Limb (tissue), 2 donors: ENCODE measurements at regions not wholly inside any gene's neighbourhood (a gene's known extent, or its start where the extent isn't known, plus 50 kb on each side); places are given as distances from the start of the nearest gene placed in this dataset.

ENCODE experiments used
- DNase-seq, 2 donors: peaks; one replicate each; pipeline ENCODE4 v3.0.0-alpha.2; 2016; ENCODE audit errors: extremely low spot score in 2 of 2

DNA sequence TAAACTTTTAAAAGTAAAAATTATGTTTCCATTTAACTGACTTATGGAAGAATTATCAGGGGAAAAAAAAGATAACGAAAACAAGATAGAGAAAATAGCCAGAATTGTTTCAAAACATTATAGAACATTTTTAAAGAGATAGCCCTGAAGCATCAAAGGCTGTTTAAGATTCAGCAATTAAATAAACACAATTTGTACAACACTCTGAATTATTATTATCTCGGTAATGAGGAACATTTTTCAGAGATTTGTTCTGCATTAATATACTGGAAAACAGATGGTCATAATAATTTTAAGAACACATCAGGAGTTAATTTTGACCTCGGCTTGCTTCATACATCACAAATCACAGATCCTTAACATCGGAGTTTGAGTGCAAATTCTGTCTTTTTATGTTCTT is 643.8 kb downstream of the SORCS1 start:
- no peak for DNase-seq

GRCh38 chr10:106519376-106520030 is 645.0 kb downstream of the SORCS1 start:
- no peak for DNase-seq

GRCh38 chr10:106515206-106515790 is 649.2 kb downstream of the SORCS1 start:
- no peak for DNase-seq

- DNase-seq, result no peak
These were observed 651.1 kb downstream of the SORCS1 start for GRCh38 chr10:106513352-106513771.

DNA sequence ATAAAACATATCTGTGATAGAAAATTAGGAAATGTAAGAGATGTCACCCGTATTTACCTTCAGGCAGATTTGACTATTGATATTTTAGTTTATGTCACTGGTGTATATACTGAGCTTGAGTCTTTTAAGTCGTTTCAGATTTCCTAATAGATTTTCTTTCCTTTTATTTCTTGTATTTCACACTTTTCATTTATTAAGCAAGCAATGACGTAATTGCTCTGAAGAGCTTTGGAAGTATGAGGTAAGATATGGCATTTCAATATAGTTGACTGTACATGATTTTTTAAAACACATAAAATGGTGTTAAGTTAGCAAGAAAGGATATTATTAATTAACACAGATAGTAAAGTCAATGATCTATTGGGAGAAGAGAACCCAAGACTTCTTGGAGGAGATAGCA is 652.6 kb downstream of the SORCS1 start:
- no peak for DNase-seq

DNA sequence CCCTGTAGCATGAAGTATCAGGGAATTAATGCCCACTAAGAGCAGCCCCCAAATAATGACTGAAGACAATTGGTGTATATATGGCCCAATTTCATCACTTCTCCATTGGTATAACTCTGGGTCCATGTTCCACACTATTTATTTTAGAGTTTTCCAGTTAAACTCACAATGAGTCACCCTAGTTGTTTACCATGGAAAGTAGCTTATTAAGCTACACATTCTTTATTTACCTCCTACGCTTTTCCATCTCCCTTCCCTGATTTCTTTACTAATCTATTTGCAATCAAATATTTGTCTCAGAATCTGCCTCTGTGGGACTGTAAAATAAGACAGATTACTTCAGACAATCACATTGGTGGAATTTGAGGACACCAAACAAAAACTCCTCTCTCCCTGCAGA is 655.6 kb downstream of the SORCS1 start:
- no peak for DNase-seq

- DNase-seq, result no peak
These were observed 657.8 kb downstream of the SORCS1 start for GRCh38 chr10:106506526-106507283.

DNA sequence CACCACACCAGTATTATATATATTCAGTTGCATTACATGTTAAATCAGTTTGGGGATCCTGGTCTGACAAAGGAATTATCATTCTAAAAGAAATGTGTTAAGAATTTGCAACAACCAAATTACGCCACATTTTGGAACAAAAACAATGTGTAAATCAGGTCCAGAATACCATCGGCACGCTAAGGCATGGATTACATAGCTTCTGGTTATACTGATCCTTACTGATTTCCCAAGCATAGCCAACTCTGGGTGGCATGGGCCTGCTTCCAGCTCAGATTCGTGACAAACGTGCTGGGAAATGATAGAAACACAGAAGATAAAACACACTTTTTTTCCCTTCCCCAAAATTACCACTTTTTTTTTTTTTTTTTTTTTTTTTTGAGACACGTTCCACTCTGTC is 660.0 kb downstream of the SORCS1 start:
- DNase-seq, result no peak

- DNase-seq, result peak in 1 of 2 donors; percentile 13
These were observed 661.9 kb downstream of the SORCS1 start for GRCh38 chr10:106502641-106503040.

- DNase-seq, result no peak
These were observed 663.5 kb downstream of the SORCS1 start for GRCh38 chr10:106500925-106501525.

DNA sequence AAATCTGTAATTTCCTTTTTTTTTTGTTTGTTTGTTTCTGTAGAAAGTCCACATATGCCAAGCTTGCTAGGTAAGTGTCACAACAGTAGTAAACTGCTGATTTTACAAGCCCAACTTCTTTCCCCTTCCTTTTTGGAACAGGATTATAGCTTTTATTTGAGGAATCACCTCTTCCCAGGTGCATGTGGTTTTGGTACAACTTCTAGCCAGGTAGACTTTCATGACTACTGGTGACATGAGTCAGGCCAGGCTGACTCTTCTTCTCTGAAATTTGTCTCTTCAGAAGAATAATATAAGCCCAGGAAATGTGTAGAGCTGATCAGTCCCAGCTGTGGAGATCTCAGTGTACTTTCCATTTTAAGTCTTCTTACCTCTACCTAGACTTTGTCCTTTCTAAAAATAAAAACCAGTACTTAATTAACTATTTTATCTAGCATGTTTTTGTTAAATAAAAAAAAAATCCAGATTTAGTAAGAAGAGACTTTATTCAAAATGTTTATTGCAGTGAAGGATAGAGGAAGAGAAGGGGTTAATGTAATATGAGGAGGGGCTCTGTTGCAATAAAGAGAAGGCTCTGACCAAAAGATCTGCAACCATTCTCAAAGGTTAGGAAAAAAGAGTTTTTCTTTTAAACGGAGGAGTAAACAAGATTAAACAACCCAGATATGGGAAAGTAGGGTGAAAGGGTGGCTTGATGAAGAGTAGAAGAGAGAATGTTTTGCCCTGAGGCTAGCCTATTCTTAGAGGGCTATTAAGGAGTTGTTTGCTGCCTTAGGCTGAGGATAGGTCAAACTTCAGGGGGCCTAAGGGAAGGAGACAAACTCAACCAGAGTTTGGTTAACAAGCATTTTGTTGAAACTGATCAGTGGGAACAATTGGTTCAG is 664.2 kb downstream of the SORCS1 start:
- no peak for DNase-seq

DNA sequence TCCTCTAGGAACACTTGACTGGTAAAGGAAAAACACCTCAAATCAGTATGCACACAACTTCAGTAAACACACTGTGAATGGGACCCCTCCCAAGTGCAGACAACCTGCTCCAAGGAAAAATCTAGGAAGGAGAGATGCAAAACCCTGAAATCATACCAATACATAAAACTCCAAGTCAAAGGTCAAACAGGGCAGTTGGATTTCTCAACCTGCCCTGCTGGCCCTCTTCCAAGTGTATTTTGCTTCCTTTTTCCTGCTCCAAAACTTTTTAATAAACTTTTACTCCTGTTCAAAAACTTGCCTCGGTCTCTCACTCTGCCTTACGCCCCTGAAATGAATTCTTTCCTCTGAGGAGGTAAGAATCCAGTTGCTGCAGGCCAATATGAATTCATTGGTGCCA is 665.1 kb downstream of the SORCS1 start:
- DNase-seq, result no peak

DNA sequence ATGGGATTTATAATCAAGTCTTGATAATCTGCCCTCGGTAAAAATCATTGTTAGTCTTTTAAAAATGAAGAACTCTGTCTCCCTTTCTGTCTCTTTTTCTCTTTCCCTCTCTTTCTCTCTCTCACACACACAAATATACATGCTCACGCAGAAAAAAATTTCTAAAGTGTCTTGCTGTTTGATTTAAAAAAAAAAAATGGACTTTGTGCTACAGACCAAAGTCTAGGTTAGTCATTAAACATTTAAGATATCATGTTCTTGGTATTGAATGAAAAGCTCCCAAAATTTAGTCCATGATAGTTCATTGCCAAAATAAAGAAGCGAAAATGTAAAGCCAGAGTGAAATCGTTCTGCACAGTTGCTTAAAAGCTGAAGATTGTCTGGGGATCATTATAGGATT is 665.8 kb downstream of the SORCS1 start:
- DNase-seq, result no peak

GRCh38 chr10:106495931-106496330 is 668.6 kb downstream of the SORCS1 start:
- no peak for DNase-seq

DNA sequence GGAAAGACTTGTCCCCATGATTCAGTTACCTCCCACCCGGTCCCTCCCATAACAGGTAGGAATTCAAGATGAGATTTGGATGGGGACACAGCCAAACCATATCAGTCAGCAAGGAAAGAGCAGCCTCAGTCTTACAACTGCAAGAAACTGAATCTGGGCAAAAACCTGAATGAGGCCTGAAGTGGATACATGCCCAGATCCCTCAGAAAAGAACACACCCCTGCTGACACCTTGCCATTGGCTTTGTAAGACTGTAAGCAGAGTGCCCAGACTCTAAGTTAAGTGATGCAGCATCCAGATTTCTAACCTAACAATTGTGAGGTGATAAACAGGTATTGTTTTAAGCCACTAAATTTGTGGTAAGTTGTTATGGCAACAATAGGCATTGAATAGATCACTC is 670.8 kb downstream of the SORCS1 start:
- no peak for DNase-seq

DNA sequence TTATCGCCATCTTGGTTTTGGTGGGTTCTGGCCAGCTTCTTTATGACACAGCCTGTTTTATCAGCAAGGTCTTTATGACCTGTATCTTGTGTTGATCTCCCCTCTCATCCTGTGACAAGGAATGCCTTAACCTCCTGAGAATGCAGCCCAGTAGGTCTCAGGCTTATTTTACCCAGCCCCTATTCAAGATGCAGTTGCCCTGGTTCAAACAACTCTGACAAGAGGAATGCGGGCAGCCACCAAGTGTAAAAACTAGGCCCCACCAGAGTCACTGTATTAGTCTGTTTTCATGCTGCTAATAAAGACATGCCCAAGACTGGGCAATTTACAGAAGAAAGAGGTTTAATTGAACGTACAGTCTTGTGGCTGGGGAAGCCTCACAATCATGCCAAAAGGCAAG is 671.3 kb downstream of the SORCS1 start:
- no peak for DNase-seq

- DNase-seq, result no peak
These were observed 676.8 kb downstream of the SORCS1 start for GRCh38 chr10:106487726-106488125.

DNA sequence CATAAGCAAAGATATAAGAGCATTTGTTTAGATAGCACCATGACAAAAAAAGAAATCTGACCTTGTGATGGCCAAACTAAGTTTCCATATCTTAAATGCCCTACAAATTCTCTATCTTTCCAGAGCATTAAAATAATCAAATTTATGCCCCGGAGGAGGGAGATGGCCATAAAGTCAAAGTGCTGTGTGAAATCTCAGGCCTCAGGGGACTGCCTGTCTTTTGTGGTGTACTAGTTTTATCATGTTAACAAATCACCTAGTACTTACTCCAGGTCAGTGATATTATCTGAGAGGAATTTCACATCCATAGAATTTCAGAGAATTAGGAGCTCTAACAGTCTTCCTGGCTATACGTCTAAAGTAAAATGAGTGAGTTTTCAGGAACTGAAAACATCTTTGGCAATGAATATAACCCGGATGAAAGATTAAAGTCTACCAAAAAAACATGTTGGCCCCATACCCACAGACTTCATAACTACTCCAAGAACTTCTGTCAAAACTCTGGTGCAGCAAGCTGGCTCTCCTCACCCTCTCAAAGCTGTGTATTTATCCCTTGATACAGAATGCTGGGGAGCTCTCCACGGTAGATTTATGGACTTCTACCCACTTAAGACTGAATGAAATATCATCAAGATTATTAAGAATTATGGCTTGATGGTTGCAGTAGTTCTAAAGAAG is 682.8 kb downstream of the SORCS1 start:
- DNase-seq, result no peak

- no peak for DNase-seq
These were observed 684.9 kb downstream of the SORCS1 start for GRCh38 chr10:106479636-106480035.

GRCh38 chr10:106474876-106475275 is 689.6 kb downstream of the SORCS1 start:
- no peak for DNase-seq
